ENCODE measurements at regions not wholly inside any gene's neighbourhood (a gene's known extent, or its start where the extent isn't known, plus 50 kb on each side); places are given as distances from the start of the nearest gene placed in this dataset.

DNA sequence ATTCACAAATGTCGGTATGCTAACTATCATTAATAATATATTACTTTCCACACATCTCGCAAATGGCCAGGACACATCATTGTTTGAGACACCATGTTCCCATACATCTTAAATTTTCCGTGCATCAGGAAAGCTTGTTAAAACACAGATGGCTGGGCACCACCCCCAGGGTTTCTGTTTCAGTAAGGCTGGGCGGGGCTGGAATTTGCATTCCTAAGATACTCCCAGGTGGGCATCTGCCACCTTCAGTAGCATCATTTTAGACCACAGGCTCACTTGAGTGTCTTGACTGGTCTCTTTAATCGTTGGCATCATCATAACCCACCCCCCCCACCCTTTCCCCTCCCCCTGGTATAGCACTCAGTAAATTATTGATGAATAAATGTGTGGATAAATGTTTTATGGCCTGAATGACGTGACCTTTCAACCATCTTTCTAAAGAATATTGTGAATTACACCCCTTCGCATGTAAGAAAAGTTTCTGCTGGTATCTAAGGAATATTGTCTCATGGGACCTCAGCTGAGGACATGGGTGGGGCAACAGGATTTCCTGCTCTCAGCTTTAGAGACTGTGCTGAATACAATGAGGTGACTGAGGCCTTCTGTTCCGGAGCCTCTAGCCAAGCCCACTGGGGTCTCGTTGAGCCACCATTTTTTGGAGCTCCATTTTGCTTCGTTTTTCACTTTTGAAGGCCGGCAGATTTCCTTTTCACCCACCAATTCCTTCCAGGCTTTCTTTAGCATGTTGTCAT, 124.1 kb upstream of the NEDD9 start:
- H3K36me3 ChIP-seq (ENCODE audit: control insufficient read depth, insufficient read depth, low read length) = no peaks in the 10 kb centered on the region
- TF ChIP-seq, protein P1, sequence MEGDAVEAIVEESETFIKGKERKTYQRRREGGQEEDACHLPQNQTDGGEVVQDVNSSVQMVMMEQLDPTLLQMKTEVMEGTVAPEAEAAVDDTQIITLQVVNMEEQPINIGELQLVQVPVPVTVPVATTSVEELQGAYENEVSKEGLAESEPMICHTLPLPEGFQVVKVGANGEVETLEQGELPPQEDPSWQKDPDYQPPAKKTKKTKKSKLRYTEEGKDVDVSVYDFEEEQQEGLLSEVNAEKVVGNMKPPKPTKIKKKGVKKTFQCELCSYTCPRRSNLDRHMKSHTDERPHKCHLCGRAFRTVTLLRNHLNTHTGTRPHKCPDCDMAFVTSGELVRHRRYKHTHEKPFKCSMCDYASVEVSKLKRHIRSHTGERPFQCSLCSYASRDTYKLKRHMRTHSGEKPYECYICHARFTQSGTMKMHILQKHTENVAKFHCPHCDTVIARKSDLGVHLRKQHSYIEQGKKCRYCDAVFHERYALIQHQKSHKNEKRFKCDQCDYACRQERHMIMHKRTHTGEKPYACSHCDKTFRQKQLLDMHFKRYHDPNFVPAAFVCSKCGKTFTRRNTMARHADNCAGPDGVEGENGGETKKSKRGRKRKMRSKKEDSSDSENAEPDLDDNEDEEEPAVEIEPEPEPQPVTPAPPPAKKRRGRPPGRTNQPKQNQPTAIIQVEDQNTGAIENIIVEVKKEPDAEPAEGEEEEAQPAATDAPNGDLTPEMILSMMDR (IDR thresholded peaks at IDR 0.05; ENCODE audit: insufficient read depth, low read length, poor library complexity, severe bottlenecking) = no peak
- DNase-seq (ENCODE audit: low read depth) = no peak
- H3K27me3 ChIP-seq (ENCODE audit: control insufficient read depth, insufficient read depth, low read length) = no peaks in the 10 kb centered on the region
- no peak overlapping the region for H3K4me3 ChIP-seq (ENCODE audit: low read depth, low read length)

DNA sequence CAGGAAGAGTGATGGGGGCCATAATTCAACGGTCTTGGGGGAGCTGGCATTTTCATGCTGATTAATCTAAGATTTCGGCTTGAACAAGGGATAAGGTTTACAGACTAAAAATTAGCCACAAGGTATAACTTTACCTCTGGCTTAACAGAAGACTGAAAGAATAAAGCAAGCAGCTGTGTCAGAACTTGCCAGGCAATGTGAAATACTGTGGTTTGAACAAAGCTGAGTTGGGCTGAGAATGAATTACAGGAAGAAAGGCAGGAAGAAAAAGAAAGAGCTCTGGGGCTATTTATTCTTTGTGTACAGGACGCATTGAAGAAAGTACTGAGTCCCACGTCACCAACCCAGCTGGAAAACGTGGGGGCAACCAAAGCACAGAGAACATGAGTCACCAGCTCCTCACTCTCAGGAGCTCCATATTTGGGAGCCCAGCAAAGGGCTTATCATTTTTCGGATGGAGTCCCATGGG, 121.5 kb upstream of the NEDD9 start:
- no peak for DNase-seq (ENCODE audit: low read depth)
- TF ChIP-seq, protein P1 (IDR thresholded peaks at IDR 0.05; ENCODE audit: insufficient read depth, low read length, poor library complexity, severe bottlenecking) = no peak
- no peak overlapping the region for H3K4me3 ChIP-seq (ENCODE audit: low read depth, low read length)
- no peaks in the 10 kb centered on the region for H3K27me3 ChIP-seq (ENCODE audit: control insufficient read depth, insufficient read depth, low read length)
- H3K36me3 ChIP-seq (ENCODE audit: control insufficient read depth, insufficient read depth, low read length) = no peaks in the 10 kb centered on the region

DNA sequence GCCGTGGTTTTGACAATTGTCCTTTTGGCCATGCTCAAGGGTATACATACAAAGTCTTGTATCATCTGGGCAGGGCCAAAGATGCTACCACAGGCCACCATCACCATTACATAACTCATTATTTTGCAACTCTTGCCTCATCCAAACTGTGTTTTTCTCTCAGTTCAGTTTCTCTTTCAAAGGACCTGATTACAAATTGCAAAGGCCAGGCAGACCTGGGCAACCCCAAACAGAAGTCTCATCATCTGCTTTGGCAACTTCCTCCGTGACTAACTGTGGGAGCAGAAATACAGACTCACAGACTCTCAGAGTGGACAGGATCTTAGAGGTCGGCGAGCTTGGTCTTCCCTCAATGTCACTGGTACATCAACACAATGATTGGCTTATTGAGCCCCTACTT, 117.8 kb upstream of the NEDD9 start:
- Histone ChIP-seq H3K36me3 (ENCODE audit: control insufficient read depth, insufficient read depth, low read length) (no peaks in the 10 kb centered on the region), H3K4me3 (ENCODE audit: low read depth, low read length) (no peak overlapping the region), H3K27me3 (ENCODE audit: control insufficient read depth, insufficient read depth, low read length) (no peaks in the 10 kb centered on the region)
- DNase-seq (ENCODE audit: low read depth) = no peak
- TF ChIP-seq, protein P1 (IDR thresholded peaks at IDR 0.05; ENCODE audit: insufficient read depth, low read length, poor library complexity, severe bottlenecking) = no peak

DNA sequence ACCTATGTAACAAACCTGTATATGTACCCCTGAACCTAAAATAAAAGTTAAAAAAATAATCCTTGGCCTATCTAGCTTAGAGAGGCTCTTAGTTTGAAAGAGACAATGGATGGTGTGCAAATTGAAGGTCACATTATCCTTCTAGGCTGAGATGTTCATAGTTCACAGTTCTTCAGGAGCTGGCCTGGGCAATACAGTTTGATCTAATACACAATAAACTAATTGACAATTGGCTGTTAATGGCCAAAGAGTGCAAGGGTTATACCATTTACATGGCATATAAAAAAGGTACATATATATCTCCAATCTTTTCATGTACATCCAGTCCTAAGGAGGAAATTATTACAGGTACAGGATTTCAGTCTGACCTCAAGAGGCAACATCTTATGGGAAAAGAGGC, 117.4 kb upstream of the NEDD9 start:
- Histone ChIP-seq H3K36me3 (ENCODE audit: control insufficient read depth, insufficient read depth, low read length) (no peaks in the 10 kb centered on the region), H3K4me3 (ENCODE audit: low read depth, low read length) (no peak overlapping the region), H3K27me3 (ENCODE audit: control insufficient read depth, insufficient read depth, low read length) (no peaks in the 10 kb centered on the region)
- TF ChIP-seq, protein P1 (IDR thresholded peaks at IDR 0.05; ENCODE audit: insufficient read depth, low read length, poor library complexity, severe bottlenecking) = no peak
- DNase-seq (ENCODE audit: low read depth) = no peak

DNA sequence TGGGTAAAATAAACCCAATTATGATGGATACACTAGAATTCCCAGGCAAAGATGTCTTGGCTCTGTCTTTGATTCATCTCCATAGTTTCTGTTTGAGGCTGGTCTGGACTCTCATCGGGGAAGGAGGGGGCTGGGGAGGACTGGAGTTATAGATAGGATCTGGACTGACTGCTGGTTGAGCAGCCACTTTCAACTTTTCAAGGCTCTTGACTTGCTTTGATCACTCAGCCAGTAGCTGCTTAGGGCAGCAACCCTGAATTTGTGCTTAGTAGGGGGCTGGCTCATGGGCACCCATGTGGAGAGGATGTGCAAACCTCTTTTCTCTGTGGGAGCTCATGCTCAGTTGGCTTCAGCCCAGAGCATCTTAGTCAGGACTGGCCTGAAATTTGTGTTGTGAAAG, 114.0 kb upstream of the NEDD9 start:
- no peak overlapping the region for H3K4me3 ChIP-seq (ENCODE audit: low read depth, low read length)
- no peak for DNase-seq (ENCODE audit: low read depth)
- H3K27me3 ChIP-seq (ENCODE audit: control insufficient read depth, insufficient read depth, low read length) = no peaks in the 10 kb centered on the region
- TF ChIP-seq, protein P1 (IDR thresholded peaks at IDR 0.05; ENCODE audit: insufficient read depth, low read length, poor library complexity, severe bottlenecking) = no peak
- H3K36me3 ChIP-seq (ENCODE audit: control insufficient read depth, insufficient read depth, low read length) = no peaks in the 10 kb centered on the region

DNA sequence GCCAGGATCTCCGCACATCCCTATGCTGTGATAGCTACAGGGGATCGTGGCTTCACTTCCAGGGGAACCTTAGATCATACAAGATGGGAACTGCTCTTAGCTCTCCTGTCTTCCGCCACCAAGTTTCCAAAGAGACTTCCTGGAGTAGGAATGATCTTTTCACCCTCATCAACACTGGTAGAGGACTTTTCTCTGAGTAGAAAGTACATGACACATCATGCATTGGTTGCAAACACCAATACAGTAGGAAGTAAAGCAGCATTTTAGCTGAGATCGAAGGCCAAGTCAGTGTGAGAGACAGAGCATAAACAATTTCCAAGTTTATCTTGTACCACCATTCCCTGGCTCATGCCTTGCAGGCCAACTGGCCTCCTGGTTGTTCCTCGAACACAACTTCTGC, 113.1 kb upstream of the NEDD9 start:
- H3K27me3 ChIP-seq (ENCODE audit: control insufficient read depth, insufficient read depth, low read length) = no peaks in the 10 kb centered on the region
- H3K36me3 ChIP-seq (ENCODE audit: control insufficient read depth, insufficient read depth, low read length) = no peaks in the 10 kb centered on the region
- no peak for DNase-seq (ENCODE audit: low read depth)
- TF ChIP-seq, protein P1 (IDR thresholded peaks at IDR 0.05; ENCODE audit: insufficient read depth, low read length, poor library complexity, severe bottlenecking) = no peak
- no peak overlapping the region for H3K4me3 ChIP-seq (ENCODE audit: low read depth, low read length)
